ENCODE measurements at regions not wholly inside any gene's neighbourhood (a gene's known extent, or its start where the extent isn't known, plus 50 kb on each side); places are given as distances from the start of the nearest gene placed in this dataset.

DNA sequence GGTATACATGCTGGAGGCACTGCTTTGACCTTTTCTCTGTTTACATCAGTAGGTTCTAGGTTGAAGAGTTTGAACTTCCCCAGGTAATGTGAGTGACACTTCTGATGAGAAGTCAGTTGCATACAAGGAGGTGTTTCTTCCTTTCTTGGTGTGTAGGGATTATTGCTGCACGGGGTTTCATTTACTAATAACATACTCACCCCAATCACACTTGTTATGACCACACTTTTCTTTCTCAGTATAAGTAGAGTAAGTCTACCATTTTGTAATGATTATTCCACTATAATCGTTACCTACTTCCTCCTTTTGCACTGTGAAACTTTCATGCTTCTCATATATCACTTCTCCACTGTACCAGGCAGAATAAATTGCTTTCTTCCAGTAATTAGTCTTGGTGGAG lies 138.0 kb downstream of the TNFSF13B start:
- TF ChIP-seq CTBP1 (IDR thresholded peaks at IDR 0.05; ENCODE audit: borderline replicate concordance) (no peak), FOXK2 (IDR thresholded peaks at IDR 0.05) (no peak), HDGF (IDR thresholded peaks at IDR 0.05; ENCODE audit: borderline replicate concordance) (no peak), FOXA1 (IDR thresholded peaks at IDR 0.05) (no peak), SUZ12 (IDR thresholded peaks at IDR 0.05) (no peak)
